Fibroblast of the conjunctiva (primary cell): ENCODE measurements at regions not wholly inside any gene's neighbourhood (a gene's known extent, or its start where the extent isn't known, plus 50 kb on each side); places are given as distances from the start of the nearest gene placed in this dataset.
A peak's percentile ranks its signal among the peaks of the same experiment; 100 is the strongest.
"Not testable (repeated sequence)": the region's sequence is repeated elsewhere in the genome, so short reads cannot be mapped to it uniquely, and the experiment has no call there.

ENCODE experiments used
- DNase-seq: peaks from one replicate; pipeline ENCODE4 v3.0.0-alpha.2; 2010; ENCODE audit warnings: low read depth

DNA sequence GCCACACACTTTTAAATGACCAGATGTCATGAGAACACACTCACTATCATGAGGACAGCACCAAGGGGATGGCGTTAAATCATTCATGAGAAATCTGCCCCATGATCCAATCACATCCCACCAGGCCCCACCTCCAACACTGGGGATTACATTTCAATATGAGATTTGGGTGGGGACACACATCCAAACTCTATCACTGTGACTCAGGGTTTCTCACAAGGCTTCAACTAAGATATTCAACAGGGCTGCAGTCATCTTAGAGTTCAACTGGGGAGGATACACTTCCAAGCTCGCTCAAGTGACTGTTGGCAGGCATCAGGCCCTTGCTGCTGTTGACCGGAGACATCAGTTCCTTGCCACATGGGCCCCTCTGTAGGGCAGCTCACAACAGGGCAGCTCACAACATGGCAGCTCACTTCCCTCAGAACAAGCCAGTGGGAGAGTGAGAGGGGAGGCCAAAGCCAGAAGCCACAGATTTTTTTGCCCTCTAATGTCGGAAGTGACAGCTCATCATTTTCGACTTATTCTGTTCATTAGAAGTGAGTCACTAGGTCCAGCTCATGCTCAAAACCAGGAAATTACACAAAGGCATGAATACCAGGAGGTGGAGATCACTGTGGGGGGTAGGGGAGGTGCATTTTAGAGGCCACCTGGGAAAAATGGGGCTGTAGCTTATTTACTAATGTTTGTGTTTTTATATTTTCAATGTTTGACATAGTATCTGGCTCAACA lies 50.8 kb upstream of the PTHLH start:
- peak; percentile 34 for DNase-seq

- no peak for DNase-seq
Observed at GRCh38 chr12:28024231-28024995, 51.9 kb upstream of the PTHLH start.

DNA sequence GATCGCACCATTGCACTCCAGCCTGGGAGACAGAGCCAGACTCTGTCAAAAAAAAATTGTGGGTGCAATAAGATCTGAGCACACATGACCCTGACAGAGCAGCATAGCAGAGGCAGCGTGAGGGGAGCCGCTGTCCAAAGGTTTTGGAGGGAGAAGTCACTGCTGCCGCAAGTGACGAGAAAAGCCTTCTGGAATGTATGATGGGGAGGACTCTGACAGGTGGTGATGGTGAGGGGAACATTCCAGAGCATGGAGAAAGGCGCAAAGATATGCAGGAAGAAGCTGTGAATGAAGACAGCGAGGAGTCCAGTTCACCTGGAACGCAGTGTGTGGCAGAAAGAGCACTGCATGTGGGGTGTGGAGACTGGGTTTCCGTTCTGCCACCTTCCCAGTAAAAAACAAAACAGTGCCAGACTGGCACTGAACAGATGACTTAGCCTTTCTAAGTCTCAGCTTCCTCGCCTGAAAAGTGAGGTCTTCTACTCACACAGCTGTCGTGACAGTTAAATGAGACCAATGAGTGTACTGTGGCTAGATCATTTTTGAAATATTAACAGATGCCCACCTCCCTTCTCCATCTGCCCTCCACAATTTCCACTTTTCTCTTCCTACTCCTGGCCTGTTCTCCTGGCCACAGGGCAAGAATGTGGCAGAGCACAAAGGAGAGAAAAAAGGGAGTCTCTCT lies 53.4 kb upstream of the PTHLH start:
- DNase-seq = no peak

GRCh38 chr12:28026701-28027100 lies 54.2 kb upstream of the PTHLH start:
- no peak for DNase-seq

DNA sequence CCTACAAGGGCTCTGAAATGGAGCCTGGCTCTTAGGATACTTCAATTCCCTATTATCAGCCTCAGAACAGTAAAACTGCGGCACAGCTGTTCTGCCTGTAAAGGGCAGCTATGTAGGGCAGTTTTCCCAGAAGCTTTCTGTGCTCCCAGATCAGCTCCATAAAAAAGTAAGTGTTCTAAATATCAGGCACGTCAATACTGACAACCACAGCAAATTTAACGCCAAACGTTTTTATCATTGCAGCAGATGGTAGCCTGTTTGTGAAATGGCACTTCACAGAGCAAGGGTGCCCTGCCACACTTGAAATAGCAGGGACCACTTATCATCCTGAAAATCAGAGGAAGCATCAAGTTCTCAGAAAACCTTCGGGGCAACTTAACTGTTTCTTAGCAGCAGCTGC lies 54.8 kb upstream of the PTHLH start:
- no peak for DNase-seq

DNA sequence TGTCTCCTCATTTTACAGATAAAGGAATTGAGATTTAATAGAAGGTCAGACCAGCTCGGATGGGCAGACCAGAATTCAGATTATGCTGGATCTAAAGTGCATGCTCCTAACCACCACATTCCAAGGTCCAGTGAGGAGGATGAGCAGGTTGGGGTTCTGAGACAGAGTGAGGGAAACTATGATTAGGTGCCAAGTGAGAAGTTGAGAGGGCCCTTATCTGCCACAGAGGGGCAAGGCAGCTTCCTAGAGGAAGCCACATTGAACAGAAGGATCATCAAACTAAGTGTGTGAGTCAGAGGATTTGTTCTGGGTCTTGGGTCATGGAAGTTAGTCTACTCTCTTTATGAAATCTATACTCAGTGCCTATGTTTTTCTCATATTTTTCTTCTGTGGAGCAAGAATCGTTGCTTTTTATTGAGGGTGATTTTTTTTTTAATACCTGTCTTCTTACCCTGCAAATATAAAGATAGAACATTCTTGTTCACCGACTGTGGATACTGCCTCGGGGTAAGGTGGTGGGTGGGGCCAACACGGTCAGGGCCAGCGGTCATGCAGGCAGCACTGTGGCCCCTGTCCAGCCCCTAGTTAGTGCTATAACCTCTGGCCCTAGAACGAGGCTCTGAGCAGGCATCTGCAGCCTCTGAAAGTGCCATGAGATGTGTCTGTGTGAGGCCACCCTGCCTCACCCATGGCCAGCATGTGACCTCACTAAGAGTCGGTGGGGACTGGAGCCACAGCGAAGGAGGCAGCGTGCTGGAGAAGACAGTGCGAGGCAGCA lies 55.6 kb upstream of the PTHLH start:
- no peak for DNase-seq

GRCh38 chr12:28032811-28033537 lies 60.4 kb upstream of the PTHLH start:
- DNase-seq = no peak

DNA sequence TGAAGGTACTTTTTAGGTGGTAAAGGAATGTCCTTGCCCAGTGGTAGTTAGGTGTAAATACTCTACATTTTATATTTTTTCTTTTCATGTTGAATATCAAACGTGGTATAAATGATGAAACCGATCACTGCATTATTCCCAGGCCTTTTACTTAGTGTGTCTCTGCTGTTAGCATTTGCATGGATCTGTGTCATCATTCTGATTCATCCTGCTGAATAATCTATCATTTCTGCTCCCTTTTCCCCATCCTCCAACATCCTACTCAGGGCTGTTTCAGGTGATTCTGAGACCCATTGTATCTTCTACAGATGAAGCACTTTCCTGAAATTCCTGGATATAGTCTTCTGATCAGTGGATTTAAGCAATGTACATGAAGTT lies 61.0 kb upstream of the PTHLH start:
- DNase-seq = no peak

GRCh38 chr12:28034271-28034670 lies 61.7 kb upstream of the PTHLH start:
- no peak for DNase-seq

GRCh38 chr12:28035500-28035899 lies 63.0 kb upstream of the PTHLH start:
- peak; percentile 47 for DNase-seq

DNA sequence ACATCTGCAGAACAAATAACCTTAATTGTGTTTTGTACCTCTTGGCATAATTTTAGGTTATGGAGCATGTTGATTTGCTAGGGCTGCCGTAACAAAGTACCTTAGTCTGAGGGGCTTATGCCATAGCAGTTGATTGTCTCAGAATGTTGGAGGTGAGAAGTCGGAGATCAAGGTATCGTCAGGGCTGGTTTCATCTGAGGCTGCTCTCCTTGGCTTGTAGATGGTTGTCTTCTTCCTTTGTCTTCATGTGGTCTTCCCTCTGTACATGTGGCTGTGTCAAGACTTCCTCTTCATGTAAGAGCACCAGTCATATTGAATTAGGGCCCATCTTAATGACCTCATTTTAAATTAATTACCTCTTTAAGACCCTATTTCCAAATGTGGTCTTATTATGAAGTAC lies 64.4 kb upstream of the PTHLH start:
- no peak for DNase-seq

GRCh38 chr12:28040246-28040645 lies 67.7 kb upstream of the PTHLH start:
- no peak for DNase-seq

DNA sequence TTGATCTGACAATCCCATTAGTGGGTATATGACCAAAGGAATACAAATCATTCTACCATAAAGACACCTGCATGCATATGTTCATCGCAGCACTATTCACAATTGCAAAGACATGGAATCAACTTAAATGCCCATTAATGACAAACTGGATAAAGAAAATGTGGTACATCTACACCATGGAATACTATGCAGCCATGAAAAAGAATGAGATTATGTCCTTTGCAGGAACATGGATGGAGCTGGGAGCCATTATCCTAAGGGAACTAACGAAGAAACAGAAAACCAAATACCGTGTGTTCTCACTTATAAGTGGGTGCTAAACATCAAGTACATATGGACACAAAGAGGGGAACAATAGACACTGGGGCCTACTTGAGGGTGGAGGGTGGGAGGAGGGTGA lies 74.1 kb upstream of the PTHLH start:
- DNase-seq = not testable (repeated sequence)

DNA sequence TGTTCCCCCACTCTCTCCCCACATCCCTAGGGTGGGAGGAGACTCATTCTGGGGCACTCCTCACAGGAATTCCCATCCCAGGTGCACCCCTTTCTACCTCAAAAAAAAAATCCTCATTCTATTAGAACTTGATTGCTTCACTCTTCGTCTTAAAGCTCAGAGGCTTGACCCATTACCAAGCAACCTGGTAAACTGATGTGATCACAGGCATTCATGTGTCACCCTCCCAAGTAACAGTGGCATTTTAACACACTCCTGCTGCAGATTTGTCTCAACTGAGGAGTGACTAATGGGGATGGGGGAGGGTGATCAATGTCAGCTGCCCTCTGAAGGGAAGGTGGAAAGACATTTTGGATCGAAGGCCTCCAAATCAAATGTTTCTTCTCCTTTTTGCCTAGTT lies 78.1 kb upstream of the PTHLH start:
- DNase-seq = no peak

GRCh38 chr12:28051516-28052354 lies 79.2 kb upstream of the PTHLH start:
- DNase-seq = peak; percentile 49

DNA sequence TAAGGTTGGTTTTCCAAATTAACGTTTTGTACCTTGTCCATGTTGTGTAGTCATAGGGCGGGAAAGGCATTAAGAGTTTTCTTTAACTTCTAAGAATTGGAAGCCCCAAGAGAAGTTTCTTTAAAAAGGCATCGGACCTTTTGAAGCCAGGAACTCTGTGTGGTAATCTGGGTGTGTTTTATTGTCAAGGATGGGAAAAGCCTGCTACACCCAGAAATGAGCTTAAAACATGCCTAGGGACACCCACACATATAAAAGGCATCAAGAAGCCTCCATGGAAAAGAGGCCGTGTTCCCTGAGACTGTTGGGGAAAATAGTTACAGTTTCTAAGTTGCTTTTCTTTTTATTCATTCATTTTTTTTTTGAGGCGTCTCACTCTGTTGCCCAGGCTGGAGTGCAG lies 81.0 kb upstream of the PTHLH start:
- DNase-seq = no peak

DNA sequence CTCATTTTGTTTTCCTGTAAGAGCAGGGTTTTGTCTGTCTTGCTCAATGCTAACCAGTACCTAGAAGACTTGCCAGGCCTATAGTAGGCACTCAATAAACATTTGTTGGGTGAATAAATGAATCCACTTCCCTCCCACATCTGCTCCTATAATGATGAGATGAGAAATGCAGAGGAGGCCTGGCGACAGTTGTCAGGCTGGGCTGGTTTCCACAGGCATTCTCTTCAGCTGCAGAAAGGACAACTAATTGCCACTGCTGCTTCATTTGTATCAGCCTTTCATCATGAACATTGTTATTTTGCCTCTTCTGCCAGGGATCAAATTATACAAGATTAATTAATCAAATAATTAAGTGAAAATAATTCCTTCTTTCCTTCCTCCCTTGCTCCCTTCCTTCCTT lies 82.0 kb upstream of the PTHLH start:
- no peak for DNase-seq

DNA sequence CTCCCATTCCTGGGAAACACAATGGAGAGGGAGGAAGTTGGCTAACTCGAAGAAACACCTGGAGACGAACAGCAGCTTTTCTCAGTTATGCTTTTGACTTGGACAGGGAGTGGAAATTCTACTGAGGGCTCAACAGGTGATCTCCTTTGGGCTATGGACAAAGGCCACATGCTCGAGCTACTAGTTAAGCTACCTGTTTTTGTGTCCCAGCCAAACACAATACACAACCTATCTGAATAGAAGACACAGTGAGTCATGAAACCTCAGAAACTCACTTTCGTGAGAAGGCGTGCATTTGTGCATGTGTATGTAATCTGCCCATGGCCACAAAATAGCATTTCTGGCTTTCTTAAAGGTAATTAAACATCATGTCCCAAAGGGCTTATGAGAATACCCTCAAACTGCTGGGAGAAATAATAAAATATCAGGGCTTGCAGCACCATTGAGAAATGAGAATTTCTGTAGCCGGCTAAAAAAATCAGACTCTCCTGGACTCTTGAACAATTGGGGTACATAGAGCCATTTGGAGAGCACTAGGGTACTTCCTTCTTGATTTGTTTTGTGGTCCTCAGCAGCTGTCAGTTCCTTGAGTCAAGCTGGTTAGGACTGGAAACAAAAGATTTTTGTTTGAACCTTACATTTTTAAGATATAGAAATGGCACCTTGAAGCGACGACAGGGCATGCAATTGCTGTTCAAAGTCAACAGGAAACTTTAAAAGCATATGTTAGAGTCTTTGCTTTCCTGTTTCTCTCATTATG lies 85.5 kb upstream of the PTHLH start:
- no peak for DNase-seq

- DNase-seq = no peak
Observed at GRCh38 chr12:28059220-28059619, 86.7 kb upstream of the PTHLH start.

- no peak for DNase-seq
Observed at GRCh38 chr12:28059668-28060067, 87.1 kb upstream of the PTHLH start.
